Epithelial cell of esophagus (primary cell): ENCODE measurements at regions not wholly inside any gene's neighbourhood (a gene's known extent, or its start where the extent isn't known, plus 50 kb on each side); places are given as distances from the start of the nearest gene placed in this dataset.

Source experiments
- DNase-seq: peaks from one replicate; pipeline ENCODE4 v3.0.0; 2010; ENCODE audit warnings: low read depth
- H3K4me3 ChIP-seq: 2 replicates; pipeline ENCODE4 v1.5.1; 2011; ENCODE audit warnings: mild to moderate bottlenecking, low read length, control low read depth
- TF ChIP-seq, protein P1 (sequence below): IDR thresholded peaks from 2 replicates; pipeline ENCODE4 v1.5.1; 2011; ENCODE audit warnings: low read depth, mild to moderate bottlenecking, low read length, control low read depth, inconsistent platforms; ENCODE audit not compliant: insufficient read depth; ENCODE audit errors: missing control alignments

DNA sequence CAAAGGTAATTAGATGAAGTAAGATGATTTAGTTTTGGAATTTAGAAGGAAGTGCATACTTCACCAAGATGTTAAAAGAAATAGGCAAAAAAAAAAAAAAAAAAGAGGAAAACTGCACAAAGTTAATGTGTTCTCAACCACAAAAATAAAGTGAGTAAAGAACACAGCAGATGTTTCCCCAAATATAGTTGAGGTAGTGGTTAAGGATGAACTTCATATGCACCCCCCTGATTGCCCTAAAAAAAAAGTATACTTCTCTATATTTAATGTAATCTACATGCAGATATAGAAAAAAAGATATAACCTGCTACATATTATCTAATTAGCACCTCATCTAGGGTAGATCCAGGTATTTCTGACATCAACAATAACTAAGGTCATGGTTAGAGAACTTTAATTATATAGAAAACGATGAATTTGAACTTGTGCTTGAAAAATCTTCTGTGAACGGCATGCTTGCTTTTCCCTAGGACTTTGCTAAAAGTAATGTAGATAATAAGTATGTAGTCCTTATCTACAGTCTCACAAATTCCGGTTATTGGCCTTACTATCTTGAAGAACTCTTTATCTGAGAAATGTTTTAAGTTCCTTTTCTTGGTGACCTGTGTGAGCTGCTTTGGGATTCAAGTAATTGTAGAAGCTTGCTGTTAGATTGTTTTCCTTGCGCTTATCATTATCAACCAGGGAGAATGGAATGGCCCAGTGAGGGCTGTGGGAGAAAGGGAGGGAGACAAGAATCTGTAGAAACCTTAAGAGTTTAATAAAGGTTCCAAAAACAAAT lies 70.1 kb upstream of the LRRC7 start:
- DNase-seq, result no peak
- H3K4me3 ChIP-seq, result no peak overlapping the region

DNA sequence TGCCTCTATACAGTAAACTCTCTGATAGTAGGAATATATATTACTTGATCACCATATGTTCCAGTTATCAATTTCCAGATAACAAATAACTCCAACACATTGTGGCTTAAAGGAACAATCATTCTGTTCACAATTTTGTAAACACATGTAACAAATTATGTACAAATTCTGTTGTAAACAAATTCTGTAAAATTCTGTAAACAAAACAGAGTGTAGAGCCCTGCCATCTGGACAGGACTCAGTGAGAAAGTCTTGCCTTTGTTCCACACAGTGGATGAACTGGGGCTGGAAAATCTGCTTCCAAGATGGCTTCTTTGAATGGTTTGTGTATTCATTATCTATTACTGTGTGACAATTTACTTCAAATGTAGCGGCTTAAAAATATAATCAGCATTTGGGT lies 69.0 kb upstream of the LRRC7 start:
- H3K4me3 ChIP-seq, result no peak overlapping the region
- no peak for DNase-seq
- TF ChIP-seq, protein P1, sequence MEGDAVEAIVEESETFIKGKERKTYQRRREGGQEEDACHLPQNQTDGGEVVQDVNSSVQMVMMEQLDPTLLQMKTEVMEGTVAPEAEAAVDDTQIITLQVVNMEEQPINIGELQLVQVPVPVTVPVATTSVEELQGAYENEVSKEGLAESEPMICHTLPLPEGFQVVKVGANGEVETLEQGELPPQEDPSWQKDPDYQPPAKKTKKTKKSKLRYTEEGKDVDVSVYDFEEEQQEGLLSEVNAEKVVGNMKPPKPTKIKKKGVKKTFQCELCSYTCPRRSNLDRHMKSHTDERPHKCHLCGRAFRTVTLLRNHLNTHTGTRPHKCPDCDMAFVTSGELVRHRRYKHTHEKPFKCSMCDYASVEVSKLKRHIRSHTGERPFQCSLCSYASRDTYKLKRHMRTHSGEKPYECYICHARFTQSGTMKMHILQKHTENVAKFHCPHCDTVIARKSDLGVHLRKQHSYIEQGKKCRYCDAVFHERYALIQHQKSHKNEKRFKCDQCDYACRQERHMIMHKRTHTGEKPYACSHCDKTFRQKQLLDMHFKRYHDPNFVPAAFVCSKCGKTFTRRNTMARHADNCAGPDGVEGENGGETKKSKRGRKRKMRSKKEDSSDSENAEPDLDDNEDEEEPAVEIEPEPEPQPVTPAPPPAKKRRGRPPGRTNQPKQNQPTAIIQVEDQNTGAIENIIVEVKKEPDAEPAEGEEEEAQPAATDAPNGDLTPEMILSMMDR, result no peak

More for the DNA sequence above, 70.1 kb upstream of the LRRC7 start:
- TF ChIP-seq, protein P1, result no peak

DNA sequence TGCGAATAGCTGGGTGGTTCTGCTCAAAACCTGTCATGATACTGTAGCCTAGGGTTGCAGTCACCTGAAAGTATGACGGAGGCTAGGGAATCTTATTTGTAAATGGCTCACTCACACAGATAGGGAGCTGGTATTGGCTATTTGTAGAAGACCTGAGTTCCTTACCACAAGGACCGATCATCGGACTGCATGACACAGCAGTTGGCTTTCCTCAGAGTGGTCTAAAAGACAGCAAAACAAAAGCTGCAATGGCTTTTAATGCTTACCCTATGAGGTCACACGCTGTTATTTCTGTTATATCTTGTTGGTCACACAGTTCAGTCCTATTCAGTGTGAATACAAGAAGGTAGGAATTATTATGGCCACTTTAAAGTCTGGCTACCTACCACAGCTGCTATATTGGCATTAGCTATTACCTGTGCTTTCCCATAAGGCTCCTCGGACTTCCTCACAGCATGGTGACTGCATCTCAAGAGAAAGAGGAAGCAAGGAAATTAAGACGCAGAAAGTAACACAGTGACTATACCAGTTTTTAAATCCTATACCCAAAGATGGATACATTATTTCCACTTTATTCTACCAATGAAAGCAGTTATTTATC lies 68.4 kb upstream of the LRRC7 start:
- TF ChIP-seq, protein P1, result no peak
- no peak for DNase-seq
- no peak overlapping the region for H3K4me3 ChIP-seq

DNA sequence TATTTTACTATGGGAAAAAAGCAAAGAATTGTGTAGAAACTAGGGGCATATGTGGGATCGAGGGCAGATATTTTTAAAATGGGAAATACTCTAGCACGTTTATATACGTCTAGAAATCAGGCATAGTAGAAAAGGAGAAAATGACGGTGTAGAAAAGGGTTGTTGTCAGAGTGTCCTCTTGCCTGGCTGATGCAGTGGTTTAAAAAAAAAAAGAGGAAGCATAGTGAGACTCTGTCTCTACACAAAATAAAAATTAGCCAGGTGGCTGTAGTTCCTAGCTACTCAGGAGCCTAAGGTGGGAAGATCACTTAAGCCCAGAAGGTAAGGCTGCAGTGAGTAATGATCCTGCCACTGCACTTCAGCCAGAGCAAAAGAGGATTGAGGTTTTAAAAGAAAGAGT lies 64.7 kb upstream of the LRRC7 start:
- TF ChIP-seq, protein P1, result no peak
- no peak for DNase-seq
- H3K4me3 ChIP-seq, result no peak overlapping the region

DNA sequence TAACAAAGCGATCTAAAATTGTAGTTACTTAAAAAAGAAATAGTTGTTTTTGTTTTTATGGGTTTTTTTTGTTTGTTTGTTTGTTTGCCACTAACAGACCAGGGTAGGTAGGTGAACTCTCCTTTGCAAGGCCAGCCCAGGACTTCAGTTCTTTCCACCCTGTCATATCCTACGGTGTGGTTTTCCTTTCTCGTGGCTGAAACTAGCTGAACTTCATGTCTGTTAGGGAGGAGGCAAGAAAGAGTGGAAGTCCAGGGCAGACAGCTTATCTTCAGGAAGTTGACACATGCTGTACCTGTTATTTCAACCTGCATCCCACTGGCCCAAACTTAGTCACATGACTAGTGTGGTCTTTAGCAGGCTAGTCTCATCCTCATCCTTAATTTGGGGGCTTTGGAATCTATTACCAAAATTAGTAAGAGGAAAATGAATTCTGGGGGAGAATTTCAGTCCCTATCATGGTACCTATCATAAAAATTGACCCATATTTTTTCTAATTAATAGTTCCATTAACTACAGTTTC lies 62.9 kb upstream of the LRRC7 start:
- no peak for DNase-seq
- TF ChIP-seq, protein P1, result no peak
- no peak overlapping the region for H3K4me3 ChIP-seq

DNA sequence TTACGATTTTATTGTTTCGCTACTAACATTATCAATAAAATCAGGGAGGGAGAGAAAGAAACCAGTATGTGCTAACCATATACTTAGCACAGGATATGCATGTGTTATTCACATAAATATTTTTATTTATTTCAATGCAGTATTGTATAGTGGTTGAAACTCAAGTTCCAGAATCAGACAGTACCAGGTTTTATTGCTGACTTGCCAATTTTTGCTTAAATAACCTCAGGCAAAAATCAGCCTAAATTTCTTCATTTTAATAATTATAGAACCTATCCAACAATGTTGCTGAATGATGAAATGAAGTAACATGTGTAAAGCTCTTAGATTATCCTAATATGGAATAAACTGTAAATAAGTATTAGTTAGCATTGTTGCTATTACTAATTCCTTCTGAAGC lies 61.4 kb upstream of the LRRC7 start:
- no peak for DNase-seq
- H3K4me3 ChIP-seq, result no peak overlapping the region
- TF ChIP-seq, protein P1, result no peak

DNA sequence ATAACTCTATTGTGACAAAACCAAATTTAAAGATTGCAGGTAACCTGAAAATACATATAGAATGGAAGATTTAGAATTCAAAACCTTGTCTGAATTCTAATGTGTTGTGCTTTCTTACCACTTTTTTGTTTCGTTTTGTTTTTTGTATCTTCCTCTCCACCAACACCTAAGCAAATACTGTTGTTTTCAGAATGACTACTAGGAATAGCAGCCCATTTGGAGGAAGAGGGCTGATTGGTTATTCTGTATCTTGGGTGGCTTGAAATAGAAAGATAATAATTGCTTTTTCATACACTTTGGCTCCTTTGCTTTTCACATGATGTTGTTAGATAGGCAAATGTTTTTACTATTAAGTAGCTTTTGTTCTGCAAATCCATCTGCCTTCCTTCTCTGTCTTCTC lies 61.0 kb upstream of the LRRC7 start:
- no peak overlapping the region for H3K4me3 ChIP-seq
- TF ChIP-seq, protein P1, result no peak
- no peak for DNase-seq
